ENCODE measurements at regions not wholly inside any gene's neighbourhood (a gene's known extent, or its start where the extent isn't known, plus 50 kb on each side); places are given as distances from the start of the nearest gene placed in this dataset.

DNA sequence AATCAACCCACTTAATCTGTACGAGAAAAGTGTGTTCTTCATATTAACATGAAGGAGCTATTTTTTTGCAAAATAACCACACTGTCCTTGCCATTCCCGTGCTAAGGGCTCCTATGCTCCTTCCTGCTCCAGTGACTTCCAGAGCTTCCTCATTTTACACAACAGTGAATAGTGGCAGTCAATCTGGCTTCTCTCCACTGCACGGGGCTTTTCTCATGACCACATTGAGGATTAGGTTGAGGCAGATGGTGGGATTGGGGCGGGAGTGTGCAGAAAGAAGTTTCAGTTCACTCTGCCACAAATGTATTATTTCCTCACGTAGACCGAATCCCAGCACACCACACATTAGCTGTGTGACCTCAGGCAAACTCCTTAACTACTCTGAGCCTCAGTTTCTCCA, 235.1 kb downstream of the ARHGAP12 start:
- TF ChIP-seq CTCF (IDR thresholded peaks at IDR 0.05) (no peak), ZFX (IDR thresholded peaks at IDR 0.05; ENCODE audit: borderline replicate concordance) (no peak)
